NCI-H526 treated with DMSO at 0.1 percent for 48 hours (cell line): ENCODE measurements at regions not wholly inside any gene's neighbourhood (a gene's known extent, or its start where the extent isn't known, plus 50 kb on each side); places are given as distances from the start of the nearest gene placed in this dataset.
"Not testable (repeated sequence)": the region's sequence is repeated elsewhere in the genome, so short reads cannot be mapped to it uniquely, and the experiment has no call there.

Experiments used
- DNase-seq: peaks from one replicate; lab custom pipeline; 2025; lab: John Stamatoyannopoulos, UW

GRCh38 chr2:234189786-234190300, 139.3 kb downstream of the SPP2 start:
- no peak for DNase-seq

DNA sequence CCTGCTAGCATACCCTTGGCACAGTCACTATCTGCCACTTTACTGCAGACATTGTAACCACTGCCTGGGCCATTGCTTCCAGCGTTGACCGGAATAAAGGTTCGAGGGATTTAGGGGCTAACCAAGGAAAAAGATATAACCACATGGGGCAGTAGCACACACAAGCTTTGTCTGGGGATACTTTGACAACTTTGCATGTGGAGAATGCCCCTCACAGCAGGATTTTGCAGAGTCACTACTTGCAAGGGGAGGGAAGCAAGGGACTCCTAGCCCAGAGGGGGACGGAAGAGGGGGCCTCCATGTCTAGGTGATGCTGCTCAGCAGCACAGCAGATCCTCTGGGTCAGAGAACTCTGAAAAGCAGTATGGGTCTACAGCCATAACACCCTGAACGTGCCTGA, 138.7 kb downstream of the SPP2 start:
- no peak for DNase-seq

- DNase-seq, result no peak
These were observed 137.2 kb downstream of the SPP2 start for GRCh38 chr2:234187646-234188174.

- DNase-seq, result no peak
These were observed 130.6 kb downstream of the SPP2 start for GRCh38 chr2:234181121-234181520.

DNA sequence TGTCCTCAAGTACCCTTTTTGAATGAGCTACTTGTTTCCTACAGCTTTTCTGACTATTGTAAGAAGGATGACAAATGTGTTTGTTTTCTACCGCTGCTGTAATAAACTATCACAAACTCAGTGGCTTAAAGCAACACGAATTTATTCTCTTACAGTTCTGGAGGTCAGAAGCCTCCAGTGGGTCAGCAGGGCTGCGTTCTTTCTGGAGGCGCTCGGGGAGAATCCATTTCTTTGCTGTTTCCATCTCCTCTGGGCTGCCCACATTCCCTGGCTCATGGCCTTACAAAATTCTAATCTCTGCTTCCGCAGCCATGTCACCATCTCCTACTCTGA, 128.5 kb downstream of the SPP2 start:
- no peak for DNase-seq

DNA sequence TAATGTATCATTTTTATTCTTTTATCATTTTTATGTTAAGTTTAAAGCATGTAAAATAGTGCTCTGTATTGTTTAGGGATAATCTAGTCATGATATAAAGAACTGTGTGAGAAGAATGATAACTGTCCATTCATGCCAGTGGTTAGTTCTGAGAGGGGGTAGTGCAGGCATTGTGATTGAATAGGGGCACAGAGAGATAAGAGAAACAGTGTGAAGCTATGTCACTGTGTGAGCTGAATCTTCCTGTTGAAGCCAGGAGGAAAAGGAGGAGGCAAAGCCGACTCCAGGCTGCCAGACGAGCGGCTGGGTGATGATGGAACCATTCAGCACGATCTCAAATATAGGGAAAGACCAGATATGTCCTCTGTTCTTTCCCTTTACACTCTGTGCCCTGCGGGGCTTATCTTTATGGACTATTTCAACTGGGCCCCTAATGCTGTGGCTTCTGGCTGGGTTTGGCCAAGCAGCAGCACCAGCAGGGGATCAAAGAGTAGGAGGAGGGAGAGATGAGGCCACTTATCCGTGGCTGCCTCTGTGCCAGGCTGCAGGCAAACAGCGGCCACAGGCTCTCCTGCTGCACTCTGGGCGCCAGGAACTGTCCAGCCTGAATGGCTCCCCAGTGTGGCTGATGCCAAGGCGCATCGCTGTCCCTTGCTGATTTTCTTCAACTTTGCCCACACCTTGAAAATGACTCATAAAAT, 128.0 kb downstream of the SPP2 start:
- no peak for DNase-seq

GRCh38 chr2:234175649-234176048, 125.1 kb downstream of the SPP2 start:
- DNase-seq, result no peak

DNA sequence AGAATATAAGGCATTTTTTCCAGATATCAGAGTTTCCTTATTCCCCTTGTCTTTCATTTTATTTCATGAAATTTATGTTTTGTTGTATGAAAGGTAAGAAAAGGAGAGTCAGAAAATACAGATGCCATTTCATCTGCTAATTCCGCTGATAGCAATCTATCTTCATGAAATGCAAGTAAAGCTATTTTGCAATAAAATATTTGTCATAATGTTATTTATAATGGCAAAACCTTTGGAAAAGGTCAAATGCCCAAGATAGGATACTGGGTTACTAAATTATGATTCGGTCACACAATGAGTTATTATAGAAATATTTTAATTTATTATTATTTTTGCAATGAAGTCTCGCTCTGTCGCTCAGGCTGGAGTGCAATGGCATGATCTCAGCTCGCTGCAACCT, 124.2 kb downstream of the SPP2 start:
- no peak for DNase-seq

DNA sequence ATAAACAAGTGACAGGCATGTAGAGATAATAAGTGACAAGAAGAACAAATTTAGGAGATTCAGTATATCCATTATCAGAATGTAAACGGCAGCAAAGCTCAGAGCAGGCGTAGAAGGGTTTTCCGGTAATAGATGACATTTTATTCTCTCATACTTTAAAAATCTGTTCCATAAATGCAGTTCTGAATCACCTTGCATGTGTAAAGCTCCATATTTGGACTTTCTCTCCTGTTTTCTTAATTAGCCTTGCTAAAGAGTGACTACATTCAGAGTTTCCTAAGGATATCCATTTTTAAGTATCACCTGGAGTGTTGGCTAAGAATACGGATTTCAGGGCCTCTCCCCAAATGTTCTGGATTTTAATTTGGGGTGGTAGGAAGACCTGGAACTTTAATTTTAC, 122.0 kb downstream of the SPP2 start:
- DNase-seq, result no peak

DNA sequence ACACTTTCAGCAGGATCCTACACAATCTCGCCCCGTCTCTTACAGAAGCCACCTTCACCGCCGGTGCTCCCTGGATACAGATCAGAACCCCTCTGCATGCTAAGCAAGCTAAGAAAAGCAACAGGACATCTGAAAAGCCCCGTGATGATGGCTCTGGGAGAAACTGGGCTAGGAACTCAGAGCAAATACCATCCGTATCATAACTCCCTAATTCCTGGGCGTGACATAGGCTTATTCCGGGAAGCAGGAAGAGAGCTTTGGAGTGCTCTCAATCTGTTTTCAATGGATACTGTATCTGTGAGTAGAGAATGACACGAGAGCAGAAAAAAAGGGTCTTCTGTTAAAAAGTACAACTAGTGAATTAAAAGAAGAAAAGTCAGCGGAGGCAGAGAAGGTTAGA, 121.6 kb downstream of the SPP2 start:
- DNase-seq, result no peak

DNA sequence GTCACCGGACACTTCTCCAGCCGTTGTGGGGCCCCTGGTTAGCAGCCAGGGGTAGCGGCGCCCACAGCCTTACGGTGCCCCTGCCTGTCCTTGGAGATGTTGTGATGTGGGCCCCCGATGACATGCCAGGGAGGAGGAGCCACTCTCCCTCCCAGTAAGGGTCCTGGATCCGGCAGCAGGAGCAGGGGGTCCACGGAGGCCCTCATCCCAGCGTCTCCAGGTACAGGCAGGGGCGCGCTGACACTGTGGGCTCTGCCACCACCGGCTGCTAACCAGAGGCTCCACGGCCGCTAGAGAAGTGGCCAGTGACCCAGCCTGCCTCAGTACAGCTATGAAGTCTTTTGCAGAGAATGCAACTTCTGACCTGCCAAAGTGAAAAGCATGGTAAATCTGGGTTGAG, 121.2 kb downstream of the SPP2 start:
- no peak for DNase-seq

DNA sequence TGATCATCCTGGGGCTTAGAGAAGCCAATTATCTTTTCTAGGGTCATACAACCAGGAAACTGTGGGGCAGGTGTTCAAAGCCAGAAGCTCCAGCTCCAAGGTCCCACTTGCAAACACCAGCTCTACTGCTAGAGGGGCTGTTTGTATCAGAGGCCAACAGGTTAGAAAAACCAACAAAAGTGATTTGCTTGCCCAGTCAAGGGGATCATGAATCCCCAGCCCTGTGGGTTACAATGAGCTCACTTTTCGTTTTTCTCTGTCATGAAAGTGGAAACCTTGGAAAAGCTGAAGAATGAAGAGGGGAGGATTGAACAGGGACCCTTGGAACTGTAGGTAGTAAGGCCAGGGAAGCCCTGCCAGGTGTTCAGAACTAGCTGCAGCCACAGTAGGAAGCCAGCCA, 119.2 kb downstream of the SPP2 start:
- no peak for DNase-seq

GRCh38 chr2:234168605-234169570, 118.4 kb downstream of the SPP2 start:
- not testable (repeated sequence) for DNase-seq

DNA sequence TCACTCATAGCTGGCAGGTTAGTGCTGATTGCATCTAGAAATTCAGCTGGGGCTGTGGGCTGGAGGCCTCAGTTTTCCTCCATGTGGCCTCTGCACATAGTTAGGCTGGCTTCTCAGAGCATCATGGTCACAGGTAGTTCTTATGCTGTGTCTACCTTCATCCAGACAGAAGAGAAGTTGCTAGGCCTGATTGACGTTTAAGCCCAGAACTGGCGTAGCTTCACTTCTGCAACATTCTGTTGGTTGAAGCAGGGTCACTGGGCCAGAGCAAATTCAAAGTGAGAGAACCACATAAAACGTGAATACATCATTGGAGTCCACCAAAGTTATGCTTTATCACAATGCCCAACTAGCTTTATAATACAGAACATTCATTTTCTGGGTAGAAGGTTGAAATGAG, 116.0 kb downstream of the SPP2 start:
- DNase-seq, result no peak

DNA sequence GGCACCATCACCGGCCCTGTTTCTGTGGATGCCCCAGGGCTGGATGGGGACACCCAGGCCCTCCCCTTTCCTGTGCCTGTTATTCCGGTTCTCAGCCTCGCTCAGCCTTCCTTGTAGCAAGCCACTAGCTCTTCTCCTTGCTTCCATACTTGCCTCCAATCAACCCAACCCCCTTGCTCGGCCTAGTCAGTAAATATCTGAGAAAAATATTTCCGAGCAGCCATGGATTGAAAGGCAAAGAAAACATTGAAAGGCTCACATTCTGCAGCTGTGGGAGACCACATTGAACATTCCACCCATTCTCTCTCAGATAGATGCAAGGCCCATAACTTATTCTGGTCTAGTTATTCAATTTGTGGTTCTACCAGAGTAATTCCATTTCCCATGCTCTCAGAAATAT, 114.9 kb downstream of the SPP2 start:
- no peak for DNase-seq

DNA sequence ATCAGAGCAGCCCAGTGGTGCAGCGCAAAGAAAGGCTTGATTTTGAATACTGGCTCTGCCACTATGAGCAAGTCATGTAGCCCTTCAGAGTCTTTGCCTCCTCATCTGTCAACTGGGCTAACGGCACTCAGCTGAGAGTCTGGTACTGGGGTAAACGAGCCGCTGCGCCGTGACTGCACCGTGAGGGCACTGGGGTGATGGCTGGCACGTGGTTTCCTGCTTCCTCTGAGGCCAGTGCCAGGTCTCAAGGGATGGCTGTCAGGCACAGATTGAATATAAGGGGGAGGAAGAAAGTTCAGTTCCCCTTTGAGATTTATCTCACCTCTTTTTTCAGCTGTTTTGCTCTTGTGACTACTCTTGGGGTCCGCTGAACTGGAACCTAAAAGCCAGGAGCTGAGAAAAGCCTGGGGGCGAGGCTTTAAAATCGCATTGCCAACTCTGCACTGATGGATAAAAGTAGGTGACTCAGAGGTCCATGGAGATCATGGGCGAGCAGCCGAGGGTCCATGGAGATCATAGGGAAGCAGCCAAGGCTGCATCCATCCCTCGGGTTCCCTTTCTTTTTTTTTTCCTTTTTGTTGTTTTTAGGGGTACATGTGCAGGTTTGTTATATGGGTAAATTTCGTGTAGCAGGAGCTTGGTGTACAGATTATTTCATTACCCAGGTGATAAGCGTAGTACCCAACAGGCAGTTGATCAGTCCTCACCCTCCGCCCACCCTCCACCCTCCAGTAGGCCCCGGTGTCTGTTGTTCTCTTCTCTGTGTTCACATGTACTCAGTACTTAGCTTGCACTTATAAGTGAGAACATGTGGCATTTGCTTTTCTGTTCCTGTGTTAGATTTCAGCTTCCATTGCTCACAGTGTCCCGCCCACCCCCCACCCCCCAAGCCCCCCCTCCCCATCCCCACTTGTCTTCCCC, 114.3 kb downstream of the SPP2 start:
- DNase-seq, result no peak

- DNase-seq, result no peak
These were observed 113.1 kb downstream of the SPP2 start for GRCh38 chr2:234163510-234164045.

GRCh38 chr2:234162861-234163260, 112.4 kb downstream of the SPP2 start:
- DNase-seq, result no peak

GRCh38 chr2:234161932-234162331, 111.4 kb downstream of the SPP2 start:
- no peak for DNase-seq

GRCh38 chr2:234158812-234159211, 108.3 kb downstream of the SPP2 start:
- no peak for DNase-seq

DNA sequence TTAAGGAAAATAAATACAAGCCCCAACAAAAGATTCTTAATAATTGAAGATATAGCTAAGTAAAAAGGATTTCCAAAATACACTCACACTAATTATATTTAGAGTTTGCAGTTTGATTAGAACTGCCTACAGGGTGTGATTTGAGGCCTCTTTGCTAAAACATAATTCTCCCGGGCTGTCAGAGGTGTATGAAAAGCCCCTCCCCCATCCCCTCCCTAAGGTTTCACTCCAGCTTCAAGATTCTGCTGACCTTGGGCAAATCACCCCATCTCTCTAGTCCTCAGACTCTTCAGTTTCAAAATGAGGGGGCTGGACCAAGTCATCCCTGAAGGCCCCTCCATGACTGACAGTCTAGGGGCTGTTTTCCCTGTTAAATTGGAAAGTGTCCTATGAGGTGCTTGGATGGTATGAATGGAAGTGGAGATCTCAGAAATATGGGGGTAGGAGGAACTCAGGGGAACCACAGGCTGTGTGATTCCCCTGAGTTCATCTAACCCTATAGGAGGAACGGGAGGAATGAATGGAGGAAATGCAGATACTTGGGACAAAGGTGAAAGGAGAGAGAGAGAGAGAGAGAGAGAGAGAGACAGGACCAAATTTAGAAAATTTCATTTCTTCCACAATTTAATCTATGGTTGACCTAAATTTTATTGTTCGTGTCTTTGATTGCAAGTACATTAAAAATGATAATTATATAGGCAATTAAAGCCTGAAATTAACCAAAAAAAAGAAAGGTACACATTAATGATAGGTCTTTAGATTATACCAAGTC, 107.5 kb downstream of the SPP2 start:
- no peak for DNase-seq
